KOPT-K1 (cell line): ENCODE measurements at regions not wholly inside any gene's neighbourhood (a gene's known extent, or its start where the extent isn't known, plus 50 kb on each side); places are given as distances from the start of the nearest gene placed in this dataset.

ENCODE experiments used
- H3K27ac ChIP-seq: fragments of 200-600 bp; sonication (generic); 2 replicates; pipeline ENCODE4 v1.5.1; 2016; ENCODE audit warnings: antibody characterized with exemption, mild to moderate bottlenecking, low read depth, low read length; ENCODE audit not compliant: poor library complexity, severe bottlenecking
- H3K36me3 ChIP-seq: fragments of 200-600 bp; sonication (generic); 2 replicates; pipeline ENCODE4 v1.5.1; 2017; ENCODE audit warnings: antibody characterized with exemption, mild to moderate bottlenecking, low read length, moderate library complexity; ENCODE audit not compliant: insufficient read depth
- H3K9me3 ChIP-seq: fragments of 200-600 bp; sonication (generic); 2 replicates; pipeline ENCODE4 v1.5.1; 2017; ENCODE audit warnings: antibody characterized with exemption, low read length, mild to moderate bottlenecking; ENCODE audit not compliant: insufficient read depth, poor library complexity, severe bottlenecking

- no peak overlapping the region for H3K27ac ChIP-seq
- no peaks in the 10 kb centered on the region for H3K36me3 ChIP-seq
- peaks cover 9% of the 10 kb centered on the region for H3K9me3 ChIP-seq
Measured at GRCh38 chr5:4337519-4337918, 741.9 kb downstream of the IRX1 start.

- no peaks in the 10 kb centered on the region for H3K36me3 ChIP-seq
- H3K9me3 ChIP-seq, result peaks cover 8% of the 10 kb centered on the region
Measured at GRCh38 chr5:4339949-4340348, 744.3 kb downstream of the IRX1 start.

DNA sequence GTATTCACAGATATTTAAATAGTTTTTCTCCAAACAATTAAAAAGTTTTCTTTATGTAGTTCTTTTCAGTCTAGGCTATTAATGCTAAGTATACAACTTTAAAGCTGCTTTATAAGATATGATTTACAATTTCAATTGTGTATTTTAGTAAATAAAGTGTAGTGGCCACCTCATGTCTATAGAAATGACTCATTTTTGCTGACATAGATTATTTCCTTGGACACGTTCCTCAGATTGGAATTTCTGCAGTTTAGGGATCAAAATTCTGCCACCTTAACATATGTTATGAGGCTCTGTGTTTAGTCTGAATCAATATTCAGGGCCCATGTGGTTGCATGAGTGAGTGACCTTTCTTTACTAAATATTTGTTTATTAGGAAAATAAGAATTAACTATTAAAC lies 750.2 kb downstream of the IRX1 start:
- Histone ChIP-seq H3K9me3 (no peaks in the 10 kb centered on the region), H3K36me3 (no peaks in the 10 kb centered on the region)

More at GRCh38 chr5:4339949-4340348, 744.3 kb downstream of the IRX1 start:
- H3K27ac ChIP-seq, result no peak overlapping the region

DNA sequence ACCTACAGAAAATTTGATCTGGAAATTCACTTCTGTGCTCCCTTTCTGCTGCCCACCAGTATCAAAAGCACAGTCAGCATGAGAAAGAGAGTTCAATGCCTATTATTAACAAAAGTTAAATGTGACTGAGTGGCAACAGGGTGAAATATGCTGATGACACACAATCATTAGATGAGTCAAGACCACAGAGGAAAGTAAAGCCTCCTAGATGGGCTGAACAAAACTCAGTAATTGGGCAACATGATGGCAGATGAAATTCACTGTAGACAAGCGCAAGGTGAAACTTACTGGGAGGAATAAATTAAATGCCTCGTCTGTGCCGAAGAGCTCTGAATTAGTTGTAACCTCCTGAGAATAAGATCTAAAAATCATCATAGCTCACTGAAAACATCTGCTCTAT lies 752.8 kb downstream of the IRX1 start:
- Histone ChIP-seq H3K27ac (no peak overlapping the region), H3K36me3 (no peaks in the 10 kb centered on the region), H3K9me3 (peaks cover 18% of the 10 kb centered on the region)

More for the DNA sequence above, 750.2 kb downstream of the IRX1 start:
- no peak overlapping the region for H3K27ac ChIP-seq

DNA sequence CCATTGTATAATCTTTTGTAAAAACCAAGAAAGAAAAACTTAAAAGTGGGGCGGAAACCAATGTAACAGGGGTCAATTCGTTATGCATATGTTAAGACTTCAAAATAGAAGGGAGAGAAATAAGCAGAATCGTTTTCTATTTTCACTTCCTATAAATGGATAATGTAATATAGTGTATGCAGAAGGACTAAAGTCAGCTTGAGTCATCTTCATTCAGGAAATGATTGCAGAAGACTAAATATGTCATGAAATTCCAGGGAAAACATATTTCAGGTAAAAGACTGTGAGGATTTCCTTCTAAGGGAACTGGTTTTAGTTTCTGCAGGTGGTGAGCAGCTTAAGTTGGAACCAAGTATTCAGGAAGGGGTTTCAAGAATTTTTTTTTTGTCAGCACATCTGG lies 753.3 kb downstream of the IRX1 start:
- Histone ChIP-seq H3K9me3 (peaks cover 22% of the 10 kb centered on the region), H3K27ac (no peak overlapping the region), H3K36me3 (no peaks in the 10 kb centered on the region)

GRCh38 chr5:4356201-4356600 lies 760.6 kb downstream of the IRX1 start:
- peaks cover 29% of the 10 kb centered on the region for H3K9me3 ChIP-seq
- no peak overlapping the region for H3K27ac ChIP-seq
- no peaks in the 10 kb centered on the region for H3K36me3 ChIP-seq

GRCh38 chr5:4359847-4360246 lies 764.2 kb downstream of the IRX1 start:
- no peak overlapping the region for H3K27ac ChIP-seq
- no peaks in the 10 kb centered on the region for H3K9me3 ChIP-seq
- H3K36me3 ChIP-seq, result no peaks in the 10 kb centered on the region

GRCh38 chr5:4361753-4362152 lies 766.1 kb downstream of the IRX1 start:
- H3K36me3 ChIP-seq, result no peaks in the 10 kb centered on the region
- no peaks in the 10 kb centered on the region for H3K9me3 ChIP-seq
- peak overlapping the region; percentile 38 for H3K27ac ChIP-seq

DNA sequence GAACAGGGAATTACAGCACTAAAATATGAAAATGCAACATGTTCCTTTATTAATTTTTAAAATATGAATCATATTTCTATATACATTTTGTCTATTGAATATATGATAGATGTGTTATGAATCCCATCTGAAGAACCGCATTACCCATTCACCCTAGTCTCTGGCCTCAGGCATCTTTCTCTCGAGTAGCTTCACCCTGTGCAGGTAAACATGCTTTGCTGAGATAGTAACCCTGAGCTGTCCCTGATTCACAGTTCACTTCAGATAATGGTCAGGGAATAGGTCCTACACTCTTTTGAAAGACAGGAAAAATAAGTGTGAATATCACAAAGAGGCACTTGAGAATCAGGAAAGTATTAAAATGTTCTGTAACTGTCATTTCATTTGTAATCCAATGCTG lies 766.8 kb downstream of the IRX1 start:
- Histone ChIP-seq H3K36me3 (no peaks in the 10 kb centered on the region), H3K27ac (no peak overlapping the region), H3K9me3 (no peaks in the 10 kb centered on the region)

GRCh38 chr5:4363045-4363444 lies 767.4 kb downstream of the IRX1 start:
- Histone ChIP-seq H3K27ac (no peak overlapping the region), H3K9me3 (no peaks in the 10 kb centered on the region), H3K36me3 (no peaks in the 10 kb centered on the region)

GRCh38 chr5:4366628-4367027 lies 771.0 kb downstream of the IRX1 start:
- H3K36me3 ChIP-seq, result no peaks in the 10 kb centered on the region
- H3K27ac ChIP-seq, result no peak overlapping the region
- no peaks in the 10 kb centered on the region for H3K9me3 ChIP-seq

- H3K9me3 ChIP-seq, result no peaks in the 10 kb centered on the region
- H3K36me3 ChIP-seq, result no peaks in the 10 kb centered on the region
- no peak overlapping the region for H3K27ac ChIP-seq
Measured at GRCh38 chr5:4370218-4370617, 769.9 kb upstream of the ADAMTS16 start.

DNA sequence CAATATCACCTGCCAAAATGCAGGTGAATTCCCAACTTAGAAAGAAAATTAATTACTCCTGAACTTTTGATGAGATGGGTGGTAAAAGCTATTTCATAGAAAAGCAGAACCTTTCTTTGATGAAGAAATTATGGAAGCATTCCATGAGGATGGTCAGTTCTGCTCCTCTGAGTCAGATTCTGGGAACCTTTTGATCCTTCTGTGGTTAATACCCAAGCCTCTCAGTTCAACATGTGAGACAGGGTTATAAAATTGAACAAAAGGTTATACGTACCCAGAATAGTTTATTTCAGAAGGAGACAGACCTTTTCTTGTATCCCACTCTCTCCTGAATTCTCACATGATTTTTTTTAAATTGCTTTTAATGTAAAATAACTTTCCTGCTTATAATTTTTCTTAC lies 767.6 kb upstream of the ADAMTS16 start:
- no peaks in the 10 kb centered on the region for H3K36me3 ChIP-seq
- no peak overlapping the region for H3K27ac ChIP-seq
- no peaks in the 10 kb centered on the region for H3K9me3 ChIP-seq

DNA sequence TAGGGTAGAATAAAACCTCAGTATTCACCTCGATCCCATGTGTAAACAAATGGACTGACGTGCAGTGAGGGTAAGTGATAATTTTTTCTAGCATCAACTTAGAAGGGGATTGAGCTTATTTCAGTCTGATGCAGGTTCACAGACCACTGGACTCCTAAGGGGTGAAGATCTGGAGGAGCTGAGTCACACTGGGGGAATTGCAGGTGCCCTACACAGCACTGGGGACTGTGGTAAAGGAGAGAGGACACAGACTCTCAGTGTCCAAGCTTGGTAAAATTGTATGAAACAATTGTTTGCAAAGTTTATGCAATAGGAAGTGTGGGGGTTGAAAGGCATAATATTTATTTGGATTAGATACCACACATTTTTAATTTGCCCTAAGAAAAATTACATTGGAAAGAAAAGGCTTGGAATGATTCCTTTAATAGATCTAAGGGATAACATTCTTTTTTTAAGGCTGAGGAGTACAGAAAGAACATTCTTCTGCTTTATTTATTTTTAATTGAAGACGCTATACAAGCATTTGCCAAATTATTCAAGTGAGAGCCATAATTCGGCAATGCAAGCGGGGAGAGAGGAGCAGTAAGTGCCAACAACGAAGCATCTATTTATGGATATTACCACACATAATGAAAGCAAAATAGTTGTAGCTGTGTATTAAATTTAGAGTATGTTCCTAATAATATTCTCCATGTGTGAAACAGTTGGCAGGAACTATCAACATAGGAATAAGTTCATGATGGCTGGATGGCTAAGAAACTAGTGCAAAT lies 766.9 kb upstream of the ADAMTS16 start:
- Histone ChIP-seq H3K27ac (no peak overlapping the region), H3K36me3 (no peaks in the 10 kb centered on the region), H3K9me3 (no peaks in the 10 kb centered on the region)

DNA sequence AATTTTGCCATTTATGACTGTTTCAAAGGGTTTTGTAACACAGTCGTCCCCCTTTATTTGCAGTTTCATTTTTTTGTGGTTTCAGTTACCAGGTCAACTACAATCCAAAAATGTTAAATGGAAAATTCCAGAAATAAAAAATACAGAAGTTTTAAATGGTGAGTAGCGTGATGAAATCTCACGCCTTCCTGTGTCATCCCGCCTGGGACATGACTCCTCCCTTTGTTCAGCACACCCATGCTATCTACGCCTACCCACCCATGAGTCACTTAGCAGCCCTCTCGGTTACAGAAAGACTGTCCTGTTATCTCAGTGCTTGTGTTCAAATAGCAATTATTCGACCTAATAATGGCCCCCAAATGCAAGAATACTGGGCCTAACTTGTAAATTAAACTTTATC lies 765.3 kb upstream of the ADAMTS16 start:
- Histone ChIP-seq H3K9me3 (no peaks in the 10 kb centered on the region), H3K27ac (peak overlapping the region; percentile 85), H3K36me3 (no peaks in the 10 kb centered on the region)

GRCh38 chr5:4375640-4376039 lies 764.5 kb upstream of the ADAMTS16 start:
- no peaks in the 10 kb centered on the region for H3K36me3 ChIP-seq
- no peaks in the 10 kb centered on the region for H3K9me3 ChIP-seq
- peak overlapping the region; percentile 85 for H3K27ac ChIP-seq
